HepG2 (cell line): ENCODE measurements at regions not wholly inside any gene's neighbourhood (a gene's known extent, or its start where the extent isn't known, plus 50 kb on each side); places are given as distances from the start of the nearest gene placed in this dataset.

Source experiments
- ATAC-seq: fragments of 200-7000 bp; cut with Tn5 transposase; 3 replicates; pipeline ENCODE4 v1.9.1; 2020; ENCODE audit warnings: mild to moderate bottlenecking, moderate library complexity
- BruUV-seq: library from RNA; stranded (reverse); fragments of 400-500 nt; replicated peaks from 2 replicates; lab custom pipeline; 2021; lab: Mats Ljungman, UMichigan
- CTCF ChIA-PET: fragments of 300-600 bp; formaldehyde crosslinking; extraction: SDS; loops from one replicate; lab custom pipeline; 2021; ENCODE audit warnings: low total read pairs, inconsistent platforms, low intra/inter-chr PET ratio; lab: Yijun Ruan, JAX
- POLR2A ChIA-PET: fragments of 350-600 bp; sonication (Branson Sonifier 250); formaldehyde crosslinking; loops from one replicate; lab custom pipeline; 2020; ENCODE audit warnings: antibody characterized with exemption, inconsistent platforms; lab: Yijun Ruan, JAX
- DNase-seq: peaks from one replicate; pipeline ENCODE4 v3.0.0-alpha.2; 2015; ENCODE audit warnings: low spot score
- FAIRE-seq: peaks from 3 replicates; lab custom pipeline; 2011; peaks lifted over from hg19 to GRCh38; lab: Jason Lieb, UNC
- H2AFZ ChIP-seq: one replicate; pipeline ENCODE4 v1.6.1; 2011; ENCODE audit warnings: low read length, inconsistent platforms
- H3K27ac ChIP-seq: fragments of 300-600 bp; 3 replicates; pipeline ENCODE4 v1.8.0; 2011; ENCODE audit warnings: mixed run types, mild to moderate bottlenecking, mixed read lengths, low read length, inconsistent platforms; ENCODE audit not compliant: insufficient read depth; ENCODE audit errors: extremely low read length
- H3K27me3 ChIP-seq, 2 experiments: fragments of 200-600 bp in 1 of 2; 2 replicates in 1 of 2; 3 replicates in 1 of 2; pipeline versions ENCODE4 v1.6.0 to v1.8.0; 2011; ENCODE audit warnings: low read length in 2 of 2, mild to moderate bottlenecking in 2 of 2, moderate library complexity in 2 of 2, inconsistent platforms in 1 of 2; ENCODE audit not compliant: insufficient read depth in 2 of 2, control insufficient read depth in 1 of 2
- H3K36me3 ChIP-seq, 2 experiments: fragments of 200-600 bp in 1 of 2; replicated peaks in 1 of 2; 2 replicates in 1 of 2; 3 replicates in 1 of 2; pipeline versions ENCODE4 v1.5.1 to v1.8.0; 2011; ENCODE audit warnings: low read length in 2 of 2, inconsistent platforms in 1 of 2; ENCODE audit not compliant: insufficient read depth in 2 of 2, control insufficient read depth in 1 of 2
- H3K4me1 ChIP-seq: 2 replicates; pipeline ENCODE4 v1.5.1; 2012; ENCODE audit warnings: low read length, inconsistent platforms; ENCODE audit not compliant: insufficient read depth
- H3K4me2 ChIP-seq: 2 replicates; pipeline ENCODE4 v1.6.0; 2011; ENCODE audit warnings: low read depth, low read length, inconsistent platforms
- H3K4me3 ChIP-seq, 3 experiments: fragments of 200-600 bp in 1 of 3; sonication (generic), shearing (Covaris generic) in 1 of 3; replicated peaks in 1 of 3; 2 replicates each; pipeline ENCODE4 v1.5.1; 2011 to 2016; ENCODE audit warnings: low read length in 3 of 3, inconsistent platforms in 2 of 3, low read depth in 2 of 3, mild to moderate bottlenecking in 2 of 3, control low read depth in 1 of 3, mixed read lengths in 1 of 3; ENCODE audit not compliant: insufficient read depth in 1 of 3
- H3K79me2 ChIP-seq: one replicate; pipeline ENCODE4 v1.6.1; 2011; ENCODE audit warnings: low read length, inconsistent platforms; ENCODE audit not compliant: insufficient read depth
- H3K9ac ChIP-seq: 2 replicates; pipeline ENCODE4 v1.6.0; 2011; ENCODE audit warnings: mild to moderate bottlenecking, low read depth, low read length, inconsistent platforms; ENCODE audit not compliant: insufficient read depth
- H3K9me3 ChIP-seq: 2 replicates; pipeline ENCODE4 v1.5.1; 2012; ENCODE audit warnings: mild to moderate bottlenecking, low read length
- H4K20me1 ChIP-seq: 2 replicates; pipeline ENCODE4 v1.6.0; 2011; ENCODE audit warnings: inconsistent platforms, mild to moderate bottlenecking, low read length, moderate library complexity; ENCODE audit not compliant: insufficient read depth
- MAFF ChIP-seq: IDR thresholded peaks from 2 replicates; pipeline ENCODE4 v1.6.1; 2011; ENCODE audit warnings: low read depth, low read length, improper control_type of control experiment
- MAFK ChIP-seq, 2 experiments: IDR thresholded peaks in 1 of 2; conservative IDR thresholded peaks in 1 of 2; 2 replicates each; pipeline ENCODE4 v1.6.1; 2011; ENCODE audit warnings: improper control_type of control experiment in 2 of 2, low read length in 2 of 2
- POLR2G ChIP-seq: fragments of 200-400 bp; formaldehyde crosslinking; IDR thresholded peaks from 2 replicates; pipeline ENCODE4 v1.6.1; 2018; ENCODE audit warnings: mild to moderate bottlenecking, low read depth, low read length, moderate library complexity
- SRSF1 ChIP-seq: fragments of 200-400 bp; formaldehyde crosslinking; optimal IDR thresholded peaks from 2 replicates; pipeline ENCODE3; 2017; ENCODE audit warnings: mild to moderate bottlenecking, low read depth, low read length, moderate library complexity
- ZNF160 ChIP-seq: sonication (generic); formaldehyde crosslinking; IDR thresholded peaks from 2 replicates; pipeline ENCODE4 v1.8.0; 2022; ENCODE audit warnings: mild to moderate bottlenecking, inconsistent platforms, missing genetic modification reagents
- ZNF780A ChIP-seq: sonication (generic); formaldehyde crosslinking; IDR thresholded peaks from 2 replicates; pipeline ENCODE4 v1.8.0; 2022; ENCODE audit warnings: mild to moderate bottlenecking, missing genetic modification reagents, moderate library complexity
- ZNF83 ChIP-seq: sonication (generic); formaldehyde crosslinking; IDR thresholded peaks from 2 replicates; pipeline ENCODE4 v1.4.0; 2020; ENCODE audit warnings: missing genetic modification reagents, mild to moderate bottlenecking, borderline replicate concordance
- WGBS: methylation state at CpG from one replicate; pipeline ENCODE4 v1.1.6; 2017; ENCODE audit warnings: low lambda C conversion rate; 5-methylcytosine and 5-hydroxymethylcytosine counted together
- in situ Hi-C: cut with HindIII; loops from 2 replicates; pipeline ENCODE4 v1.10.0; 2017; ENCODE audit warnings: low pct_unique_long_range_greater_than_20kb; ENCODE audit not compliant: extremely low pct_ligation_motif_present
- intact Hi-C: fragments of 100-400 bp; cut with micrococcal nuclease; formaldehyde crosslinking; loops from one replicate; pipeline ENCODE4 v1.10.0; 2022; ENCODE audit not compliant: unreplicated experiment

DNA sequence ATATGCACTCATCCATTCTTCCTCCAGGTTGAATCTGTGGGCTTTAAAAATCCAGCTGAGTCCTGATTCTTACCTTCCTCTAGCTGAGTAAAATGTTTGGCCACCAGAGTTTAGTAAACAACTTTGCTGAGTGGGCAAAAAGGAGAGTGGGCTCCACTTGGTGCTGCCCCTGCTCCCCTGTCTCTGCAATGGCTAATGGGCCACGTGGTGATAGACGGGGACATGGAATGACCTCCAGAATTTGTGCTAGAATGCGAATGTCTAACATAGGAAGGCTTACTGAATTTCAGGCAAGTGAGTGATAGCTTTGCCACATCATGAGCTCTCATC lies 137.3 kb upstream of the CES5A start:
- no peak overlapping the region for H3K4me3 ChIP-seq
- TF ChIP-seq ZNF160 (CRISPR knock-in tag) (no peak), MAFK (conservative IDR thresholded peaks at IDR 0.05 in 1 of 2, IDR thresholded peaks at IDR 0.05 in 1 of 2; ENCODE audit: low read length in 2 of 2) (peak; percentile 85 to 94), ZNF780A (no peak), ZNF83 (CRISPR knock-in tag) (no peak), MAFF (peak; percentile 88), POLR2G (no peak)
- H3K79me2 ChIP-seq = no peaks in the 10 kb centered on the region
- FAIRE-seq (no peak), DNase-seq (no peak), ATAC-seq (no peak)
- H3K4me1 ChIP-seq = no peaks in the 10 kb centered on the region
- no peak overlapping the region for H2AFZ ChIP-seq
- no peak overlapping the region for H3K9ac ChIP-seq
- no peak overlapping the region for H3K4me2 ChIP-seq
- CTCF ChIA-PET = no interaction called here
- no peaks in the 10 kb centered on the region for H3K36me3 ChIP-seq
- intact Hi-C loops (no loop called here), in situ Hi-C loops (no loop called here)
- no peaks in the 10 kb centered on the region for H3K27me3 ChIP-seq
- no peaks in the 10 kb centered on the region for H4K20me1 ChIP-seq
- H3K9me3 ChIP-seq = no peaks in the 10 kb centered on the region
- H3K27ac ChIP-seq = no peak overlapping the region
- POLR2A ChIA-PET = no interaction called here
- 0% methylated on average over 3 of the region's 3 CpGs for WGBS
- BruUV-seq = no TSS peak

- no peak for DNase-seq
- no peak overlapping the region for H3K9ac ChIP-seq
- no peaks in the 10 kb centered on the region for H3K9me3 ChIP-seq
- ATAC-seq = no peak
- no peaks in the 10 kb centered on the region for H3K27me3 ChIP-seq
- no peaks in the 10 kb centered on the region for H3K36me3 ChIP-seq
- no peak overlapping the region for H2AFZ ChIP-seq
- no TSS peak for BruUV-seq
- H3K4me1 ChIP-seq = no peaks in the 10 kb centered on the region
- intact Hi-C loops (no loop called here), in situ Hi-C loops (no loop called here)
- 0% methylated on average over 3 of the region's 3 CpGs for WGBS
- FAIRE-seq = no peak
- no peak overlapping the region for H3K27ac ChIP-seq
- ChIA-PET CTCF (no interaction called here), POLR2A (no interaction called here)
- no peak for TF ChIP-seq SRSF1
- H3K4me3 ChIP-seq = no peak overlapping the region
- H4K20me1 ChIP-seq = no peaks in the 10 kb centered on the region
- no peaks in the 10 kb centered on the region for H3K79me2 ChIP-seq
- H3K4me2 ChIP-seq = no peak overlapping the region
These were observed 136.8 kb upstream of the CES5A start for GRCh38 chr16:56011808-56012481.
